ENCODE measurements at regions not wholly inside any gene's neighbourhood (a gene's known extent, or its start where the extent isn't known, plus 50 kb on each side); places are given as distances from the start of the nearest gene placed in this dataset.

- peaks cover 12% of the 10 kb centered on the region for H3K9me3 Mint-ChIP-seq
- peaks cover 4% of the 10 kb centered on the region; the same call in 1 of the 2 replicates for H3K4me1 Mint-ChIP-seq
- DNase-seq (ENCODE audit: low spot score) (no peak), ATAC-seq (no peak)
- no peak for TF ChIP-seq SP1 (CRISPR knock-in tag; conservative IDR thresholded peaks at IDR 0.05)
- TF ChIP-seq ZNF121 (CRISPR knock-in tag; IDR thresholded peaks at IDR 0.05) = no peak
- no peak for TF ChIP-seq AR (CRISPR knock-in tag; IDR thresholded peaks at IDR 0.05)
- TF ChIP-seq ZNF263 (CRISPR knock-in tag; IDR thresholded peaks at IDR 0.05; ENCODE audit: low read depth) = no peak
- no peak for TF ChIP-seq KAT7 (CRISPR knock-in tag; IDR thresholded peaks at IDR 0.05; ENCODE audit: borderline replicate concordance)
- no peak for TF ChIP-seq ZNF281 (CRISPR knock-in tag; IDR thresholded peaks at IDR 0.05)
- no peak for TF ChIP-seq CREB1 (CRISPR knock-in tag; IDR thresholded peaks at IDR 0.05)
- no peak for TF ChIP-seq MLX (CRISPR knock-in tag; IDR thresholded peaks at IDR 0.05)
- no peak for TF ChIP-seq RELA (CRISPR knock-in tag; IDR thresholded peaks at IDR 0.05; ENCODE audit: borderline replicate concordance)
- no peak for TF ChIP-seq SMAD3 (CRISPR knock-in tag; IDR thresholded peaks at IDR 0.05; ENCODE audit: borderline replicate concordance)
- no peak for TF ChIP-seq E2F1 (CRISPR knock-in tag; IDR thresholded peaks at IDR 0.05)
- TF ChIP-seq PRRX2 (CRISPR knock-in tag; IDR thresholded peaks at IDR 0.05) = no peak
- TF ChIP-seq ZNF138 (CRISPR knock-in tag; conservative IDR thresholded peaks at IDR 0.05) = no peak
- no peak for TF ChIP-seq ZNF532 (CRISPR knock-in tag; IDR thresholded peaks at IDR 0.05; ENCODE audit: borderline replicate concordance)
- no peak for TF ChIP-seq TEAD4 (CRISPR knock-in tag; IDR thresholded peaks at IDR 0.05)
- H3K4me3 Mint-ChIP-seq = no peak overlapping the region
- ChIA-PET POLR2A (no interaction called here), CTCF (no interaction called here)
- H3K27me3 Mint-ChIP-seq (ENCODE audit: low read depth) = no peaks in the 10 kb centered on the region; the same call in 1 of the 2 replicates
- no peak overlapping the region for H3K27ac Mint-ChIP-seq
- no peaks in the 10 kb centered on the region for H3K36me3 Mint-ChIP-seq
These were observed 316.4 kb upstream of the SORL1-AS1 start for GRCh38 chr11:121769191-121769590.
